Activated CD4-positive, CD25-positive, alpha-beta regulatory T cell treated with anti-CD3 and anti-CD28 coated beads, Interleukin-2, amount 50 U/mL, for 72 hours (primary cell): ENCODE measurements at regions not wholly inside any gene's neighbourhood (a gene's known extent, or its start where the extent isn't known, plus 50 kb on each side); places are given as distances from the start of the nearest gene placed in this dataset.

Source experiments
- DNase-seq: peaks from one replicate; pipeline ENCODE4 v3.0.0; 2021

GRCh38 chr17:73787076-73788059 is 143.1 kb upstream of the SDK2 start:
- no peak for DNase-seq

- no peak for DNase-seq
Measured at GRCh38 chr17:73788111-73788510, 143.9 kb upstream of the SDK2 start.

GRCh38 chr17:73791121-73791520 is 146.9 kb upstream of the SDK2 start:
- DNase-seq, result no peak

- no peak for DNase-seq
Measured at GRCh38 chr17:73791631-73792030, 147.4 kb upstream of the SDK2 start.

GRCh38 chr17:73792994-73793393 is 148.7 kb upstream of the SDK2 start:
- no peak for DNase-seq

- no peak for DNase-seq
Measured at GRCh38 chr17:73794336-73794735, 150.1 kb upstream of the SDK2 start.

DNA sequence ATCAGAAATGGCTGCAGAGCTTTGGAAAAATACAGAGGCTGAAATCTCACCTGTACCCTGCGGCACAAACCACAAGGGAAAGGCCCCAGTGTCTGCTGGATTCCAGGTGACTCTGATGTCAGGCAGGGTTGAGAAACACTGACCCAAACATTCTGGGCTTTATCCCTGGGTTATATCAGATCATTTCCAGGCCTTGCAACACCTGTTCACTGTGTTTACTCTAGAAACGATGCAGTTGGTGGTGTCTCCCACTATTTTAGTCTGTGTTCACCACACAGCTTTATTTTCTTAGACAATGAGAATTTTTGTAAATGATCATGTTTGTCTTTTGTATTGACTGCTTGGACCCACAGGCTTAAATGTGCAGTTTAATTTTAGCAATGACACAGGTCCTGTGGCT is 151.5 kb upstream of the SDK2 start:
- DNase-seq, result no peak

GRCh38 chr17:73797594-73798110 is 153.4 kb upstream of the SDK2 start:
- no peak for DNase-seq

DNA sequence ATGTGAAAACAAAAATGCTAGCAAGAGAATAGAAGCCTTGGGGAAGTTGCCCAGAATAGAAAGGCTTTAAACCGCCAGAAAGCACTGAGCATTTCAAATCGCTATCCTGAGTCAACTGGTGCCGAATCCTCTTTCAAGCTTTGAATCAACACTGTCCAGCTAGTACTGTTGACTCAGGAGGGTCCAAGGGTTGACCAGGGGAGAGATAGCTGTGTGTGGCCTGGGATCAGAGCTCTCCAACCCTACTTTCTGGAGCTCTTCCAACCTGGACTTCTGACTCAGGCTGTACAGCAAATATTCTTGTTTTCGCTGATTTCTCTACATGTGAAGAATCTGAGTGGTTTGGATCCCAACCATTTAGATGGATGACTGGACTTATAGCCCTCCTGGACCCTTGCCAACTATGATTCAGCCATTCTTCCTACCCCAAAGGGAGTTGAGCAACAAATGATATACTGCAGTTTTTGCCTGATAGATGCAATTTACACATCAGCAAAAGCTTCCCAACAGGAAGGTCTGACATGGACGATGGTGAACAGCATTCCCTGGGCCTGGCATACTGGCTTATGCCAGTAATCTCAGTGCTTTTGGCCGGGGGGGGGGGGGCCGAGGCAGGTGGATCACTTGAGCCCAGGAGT is 154.0 kb upstream of the SDK2 start:
- DNase-seq, result no peak

GRCh38 chr17:73799096-73799495 is 154.9 kb upstream of the SDK2 start:
- no peak for DNase-seq

DNA sequence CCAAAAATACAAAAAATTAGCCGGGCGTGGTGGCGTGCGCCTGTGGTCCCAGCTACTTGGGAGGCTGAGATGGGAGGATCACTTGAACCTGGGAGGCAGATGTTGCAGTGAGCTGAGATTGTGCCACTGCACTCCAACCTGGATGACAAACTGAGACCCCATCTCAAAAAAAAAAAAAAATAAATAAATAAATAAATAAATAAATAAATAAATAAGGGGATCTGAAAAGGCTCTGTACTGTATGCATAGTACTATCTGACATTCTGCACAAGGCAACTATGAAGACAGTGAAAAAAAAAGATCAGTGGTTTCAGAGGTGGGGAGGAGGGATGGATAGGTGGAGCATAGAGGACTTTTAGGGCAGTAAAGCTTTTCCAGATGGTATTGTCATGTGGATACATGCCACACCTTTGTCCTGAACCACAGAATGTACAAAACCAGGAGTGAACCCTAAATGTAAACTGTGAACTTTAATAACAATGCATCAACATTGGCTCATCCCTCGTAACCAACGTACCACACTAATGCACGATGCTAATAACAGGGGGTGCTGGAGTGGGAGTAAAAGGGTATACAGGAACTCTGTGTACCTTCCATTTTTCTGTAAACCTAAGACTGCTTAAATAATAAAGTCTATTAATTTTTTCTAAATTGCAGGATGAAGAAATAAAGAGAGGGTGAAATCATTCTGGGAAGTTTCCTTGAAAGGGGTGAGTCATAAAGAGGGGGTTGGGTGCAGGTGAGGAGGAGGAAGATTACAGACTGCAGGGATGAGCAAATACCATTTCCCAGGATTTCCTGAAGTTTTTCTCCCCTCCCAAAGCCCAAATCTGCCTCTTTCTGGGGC is 155.8 kb upstream of the SDK2 start:
- no peak for DNase-seq

- no peak for DNase-seq
Measured at GRCh38 chr17:73800893-73801292, 156.6 kb upstream of the SDK2 start.

- DNase-seq, result no peak
Measured at GRCh38 chr17:73801455-73802100, 157.3 kb upstream of the SDK2 start.

DNA sequence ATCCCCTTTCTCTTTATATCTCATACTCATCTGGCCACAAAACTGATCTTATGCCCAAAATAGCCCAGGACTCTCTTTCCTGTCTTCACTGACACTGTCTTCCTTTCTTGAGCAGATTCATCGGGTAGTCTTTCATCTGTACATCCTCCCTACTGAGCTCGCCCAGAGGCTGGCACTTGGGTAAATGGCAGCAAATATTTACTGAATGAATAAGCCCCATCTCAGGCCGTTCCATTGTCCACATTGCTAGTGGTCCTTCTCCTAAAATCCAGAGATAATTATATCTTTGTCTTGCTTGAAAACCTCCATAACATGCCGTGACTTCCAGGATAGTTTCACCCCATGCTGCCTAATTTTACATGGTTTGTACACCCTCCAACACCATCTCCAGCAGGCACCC is 158.1 kb upstream of the SDK2 start:
- DNase-seq, result no peak

DNA sequence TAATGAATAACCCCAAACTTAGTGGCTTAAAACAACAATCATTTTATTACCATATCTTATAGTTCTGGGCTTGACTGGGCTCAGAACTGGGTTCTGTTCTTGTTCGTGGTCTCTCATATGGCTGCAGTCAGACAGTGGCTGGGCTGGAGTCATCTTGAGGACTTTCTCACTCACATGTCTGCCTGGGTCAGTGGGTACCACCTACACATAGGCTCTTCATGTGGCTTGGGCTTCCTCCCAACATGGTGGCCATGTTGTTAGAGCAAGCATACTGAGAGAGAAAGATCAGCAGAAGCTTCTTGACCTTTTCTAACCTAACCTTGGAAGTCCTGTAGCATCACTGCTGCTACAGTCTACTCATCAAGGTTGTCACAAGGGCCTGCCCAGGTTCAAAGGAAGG is 158.6 kb upstream of the SDK2 start:
- DNase-seq, result no peak

DNA sequence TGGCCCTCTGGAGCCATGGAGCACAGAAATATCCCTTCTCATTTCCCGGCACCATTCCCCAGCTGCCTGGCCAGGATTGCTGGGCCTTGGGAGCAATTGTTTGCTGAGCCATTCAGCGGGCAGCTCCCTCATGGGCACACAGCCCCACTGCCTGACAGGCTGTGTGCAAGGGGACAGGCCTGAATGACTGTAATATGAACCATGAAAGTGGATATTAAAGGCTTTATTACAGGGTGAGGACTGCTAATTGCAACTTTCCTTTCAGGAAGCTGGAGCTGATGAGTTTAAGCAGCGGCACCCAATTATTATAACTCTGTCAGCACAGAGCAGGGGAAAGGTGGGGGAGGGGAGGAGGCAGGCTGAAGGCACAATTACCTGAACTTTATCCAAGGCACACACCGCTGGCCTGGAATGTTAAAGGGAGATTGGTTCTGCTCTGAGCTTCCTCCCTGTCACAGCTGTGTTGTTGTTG is 159.8 kb upstream of the SDK2 start:
- DNase-seq, result no peak

DNA sequence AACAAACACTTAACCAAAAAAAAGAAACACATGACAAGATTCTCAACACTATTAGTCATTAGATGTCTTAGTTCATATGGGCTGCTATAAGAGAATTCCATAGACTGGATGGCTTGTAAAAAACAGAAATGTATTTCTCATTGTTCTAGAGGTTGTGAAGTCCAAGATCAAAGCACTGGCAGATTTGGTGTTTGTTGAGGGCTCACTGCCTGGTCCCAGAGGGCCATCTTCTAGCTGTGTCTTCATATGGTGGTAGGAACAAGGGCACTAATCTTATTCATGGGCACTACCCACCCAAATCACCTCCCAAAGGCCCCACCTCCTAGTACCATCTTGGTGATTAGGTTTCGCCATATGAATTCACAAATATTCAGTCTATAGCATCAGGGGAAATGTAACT is 162.5 kb upstream of the SDK2 start:
- no peak for DNase-seq

DNA sequence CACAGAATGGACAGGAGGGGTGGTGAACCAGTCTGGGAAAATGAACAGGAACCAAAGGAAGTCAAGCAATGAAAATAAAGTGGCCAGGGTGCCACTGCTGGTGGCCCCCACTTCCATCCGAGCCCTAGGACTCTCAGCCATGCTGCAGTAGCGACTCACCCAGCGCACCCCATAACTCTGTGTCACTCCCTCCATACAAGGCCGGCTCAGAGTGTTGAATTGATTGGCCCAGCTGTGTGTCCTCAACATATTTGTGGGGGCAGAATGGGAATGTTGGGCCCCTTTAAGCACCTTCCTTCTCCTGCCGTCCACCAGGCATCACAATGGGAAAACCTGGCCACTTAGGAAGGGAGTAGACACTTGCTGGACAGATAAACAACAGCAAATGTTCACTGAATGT is 169.0 kb upstream of the SDK2 start:
- DNase-seq, result no peak

GRCh38 chr17:73814075-73814474 is 169.8 kb upstream of the SDK2 start:
- no peak for DNase-seq

DNA sequence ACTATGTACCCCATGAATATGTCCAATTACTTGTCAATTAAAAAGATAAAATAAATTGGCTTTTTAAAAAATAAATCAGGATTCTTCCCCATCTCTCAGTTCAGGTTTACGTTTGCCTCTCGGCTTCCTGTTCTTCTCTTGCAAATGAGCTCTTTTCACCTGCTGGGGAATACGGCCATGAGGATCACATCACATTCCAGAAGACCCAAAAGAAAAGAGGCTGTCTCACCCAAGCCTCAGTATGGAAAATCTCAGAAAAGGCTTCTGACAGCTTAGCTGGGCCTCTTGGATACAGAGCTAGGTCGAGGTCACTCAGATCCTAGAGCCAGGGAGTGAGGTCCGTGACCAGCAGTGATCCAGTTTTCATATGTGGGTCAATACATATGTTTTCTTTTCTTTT is 171.2 kb upstream of the SDK2 start:
- no peak for DNase-seq

GRCh38 chr17:73819440-73820395 is 175.5 kb upstream of the SDK2 start:
- no peak for DNase-seq
